HPDE6-E6E7 (cell line): ENCODE measurements at regions not wholly inside any gene's neighbourhood (a gene's known extent, or its start where the extent isn't known, plus 50 kb on each side); places are given as distances from the start of the nearest gene placed in this dataset.
A peak's percentile ranks its signal among the peaks of the same experiment; 100 is the strongest.
"Not testable (repeated sequence)": the region's sequence is repeated elsewhere in the genome, so short reads cannot be mapped to it uniquely, and the experiment has no call there.

ENCODE experiments used
- DNase-seq: peaks from one replicate; pipeline ENCODE4 v3.0.0; 2011; ENCODE audit warnings: missing footprints; ENCODE audit errors: extremely low spot score

GRCh38 chr12:126432780-126433179, 1367.5 kb downstream of the AACS start:
- no peak for DNase-seq

GRCh38 chr12:126434412-126434985, 1369.3 kb downstream of the AACS start:
- no peak for DNase-seq

GRCh38 chr12:126436041-126436440, 1370.8 kb downstream of the AACS start:
- no peak for DNase-seq

- DNase-seq = no peak
These were observed 1372.7 kb downstream of the AACS start for GRCh38 chr12:126437934-126438333.

DNA sequence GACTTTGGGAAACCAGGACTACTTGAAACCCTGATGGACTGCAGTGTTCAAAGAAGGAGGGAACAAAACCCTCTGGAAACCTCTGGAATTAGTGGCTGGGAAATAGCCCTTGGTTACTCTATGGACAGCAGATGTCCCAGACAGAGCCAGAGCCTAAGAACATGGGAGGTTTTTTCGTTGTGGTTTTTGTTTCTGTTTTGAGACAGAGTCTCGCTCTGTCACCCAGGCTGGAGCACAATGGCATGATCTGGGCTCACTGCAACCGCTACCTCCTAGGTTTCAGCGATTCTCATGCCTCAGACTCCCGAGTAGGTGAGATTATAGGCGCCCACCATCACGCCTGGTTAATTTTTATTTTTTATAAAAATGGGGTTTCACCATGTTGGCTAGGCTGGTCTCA, 1378.7 kb downstream of the AACS start:
- no peak for DNase-seq

DNA sequence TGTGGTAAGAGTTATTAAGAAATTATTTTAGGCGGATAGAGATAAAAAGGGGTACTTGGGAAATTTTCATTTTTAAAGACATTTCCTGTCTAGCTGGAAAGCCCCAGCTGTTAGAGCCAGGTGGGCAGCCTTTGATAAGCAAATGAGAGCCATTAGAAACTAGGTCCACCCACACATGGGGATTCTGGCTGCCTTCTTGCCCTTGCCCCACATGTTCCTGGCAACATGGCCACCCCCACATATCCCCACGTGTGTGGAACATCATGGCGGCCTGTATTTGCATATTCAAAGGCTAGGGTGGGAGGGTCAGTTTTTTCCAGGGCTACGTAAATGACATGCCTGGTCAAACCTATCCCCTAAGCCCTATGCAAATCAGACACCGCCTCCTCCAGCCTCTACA, 1382.1 kb downstream of the AACS start:
- no peak for DNase-seq

GRCh38 chr12:126451809-126452208, 1386.6 kb downstream of the AACS start:
- no peak for DNase-seq

GRCh38 chr12:126452686-126453085, 1387.5 kb downstream of the AACS start:
- not testable (repeated sequence) for DNase-seq

- no peak for DNase-seq
These were observed 1389.3 kb downstream of the AACS start for GRCh38 chr12:126454581-126454980.

- no peak for DNase-seq
These were observed 1392.5 kb downstream of the AACS start for GRCh38 chr12:126457776-126458175.

- no peak for DNase-seq
These were observed 1398.9 kb downstream of the AACS start for GRCh38 chr12:126464153-126464552.

- no peak for DNase-seq
These were observed 1404.0 kb downstream of the AACS start for GRCh38 chr12:126469211-126469610.

DNA sequence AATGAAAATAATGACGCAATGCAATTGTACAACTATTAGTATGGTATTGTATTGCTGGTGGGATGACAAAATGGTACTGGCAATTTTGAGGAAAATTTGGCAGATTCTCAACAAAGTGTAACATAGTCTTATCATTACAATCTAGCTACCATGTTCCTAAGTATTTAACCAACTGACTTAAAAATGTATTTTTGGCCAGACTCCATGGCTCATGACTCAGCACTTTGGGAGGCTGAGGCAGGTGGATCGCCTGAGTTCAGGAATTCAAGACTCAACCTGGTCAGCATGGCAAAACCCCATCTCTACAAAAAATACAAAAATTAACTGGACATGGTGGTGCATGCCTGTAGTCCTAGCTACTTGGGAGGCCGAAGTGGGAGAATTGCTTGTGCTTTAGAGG, 1409.5 kb downstream of the AACS start:
- DNase-seq = no peak

- no peak for DNase-seq
These were observed 1415.2 kb downstream of the AACS start for GRCh38 chr12:126480451-126480850.

DNA sequence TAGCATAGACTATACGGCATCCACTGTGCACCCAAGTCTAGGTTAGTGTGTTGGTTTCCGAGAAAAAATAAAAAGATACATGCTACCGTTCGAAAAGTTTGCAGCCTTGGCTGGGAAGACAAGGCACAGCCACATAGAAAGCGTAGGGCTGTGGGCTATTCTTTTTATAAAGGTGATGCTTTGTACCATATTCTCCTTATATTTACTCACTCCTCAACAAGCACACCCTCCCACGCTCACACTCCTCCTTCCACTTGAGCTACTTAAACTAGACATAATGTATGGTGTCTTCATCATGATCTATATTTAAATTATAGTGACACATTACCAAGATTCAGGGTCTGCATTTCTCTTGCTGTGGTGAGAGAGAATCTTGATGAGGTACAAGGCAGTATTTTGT, 1416.5 kb downstream of the AACS start:
- no peak for DNase-seq

DNA sequence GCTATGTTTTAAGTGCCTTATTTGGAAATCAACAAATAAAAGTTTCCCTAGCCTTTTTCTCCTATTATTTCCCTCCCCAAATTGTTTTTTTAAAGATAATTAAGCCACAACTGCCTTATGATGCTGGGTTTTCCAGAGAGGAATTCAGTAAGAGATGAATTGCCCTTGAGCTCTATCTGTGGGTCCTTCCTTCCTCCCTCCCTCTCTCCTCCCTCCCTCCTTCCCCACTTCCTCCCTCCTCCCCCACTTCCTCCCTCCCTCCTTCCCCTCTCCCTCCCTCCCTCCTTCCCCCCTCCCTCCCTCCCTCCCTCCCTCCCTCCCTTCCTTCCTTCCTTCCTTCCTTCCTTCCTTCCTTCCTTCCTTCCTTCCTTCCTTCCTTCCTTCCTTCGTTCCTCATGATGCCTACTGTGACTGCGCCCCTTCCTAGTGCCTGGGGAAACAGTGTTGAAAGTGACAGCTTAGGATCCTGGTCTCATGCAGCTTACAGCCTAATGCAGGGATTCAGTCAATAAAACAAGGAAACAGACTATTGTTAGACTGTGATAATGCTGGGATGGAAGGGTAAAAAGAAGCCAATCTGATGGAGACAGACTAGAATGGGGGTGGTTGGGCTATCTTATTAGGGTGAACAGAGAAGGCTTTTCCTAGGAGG, 1417.1 kb downstream of the AACS start:
- DNase-seq = no peak

DNA sequence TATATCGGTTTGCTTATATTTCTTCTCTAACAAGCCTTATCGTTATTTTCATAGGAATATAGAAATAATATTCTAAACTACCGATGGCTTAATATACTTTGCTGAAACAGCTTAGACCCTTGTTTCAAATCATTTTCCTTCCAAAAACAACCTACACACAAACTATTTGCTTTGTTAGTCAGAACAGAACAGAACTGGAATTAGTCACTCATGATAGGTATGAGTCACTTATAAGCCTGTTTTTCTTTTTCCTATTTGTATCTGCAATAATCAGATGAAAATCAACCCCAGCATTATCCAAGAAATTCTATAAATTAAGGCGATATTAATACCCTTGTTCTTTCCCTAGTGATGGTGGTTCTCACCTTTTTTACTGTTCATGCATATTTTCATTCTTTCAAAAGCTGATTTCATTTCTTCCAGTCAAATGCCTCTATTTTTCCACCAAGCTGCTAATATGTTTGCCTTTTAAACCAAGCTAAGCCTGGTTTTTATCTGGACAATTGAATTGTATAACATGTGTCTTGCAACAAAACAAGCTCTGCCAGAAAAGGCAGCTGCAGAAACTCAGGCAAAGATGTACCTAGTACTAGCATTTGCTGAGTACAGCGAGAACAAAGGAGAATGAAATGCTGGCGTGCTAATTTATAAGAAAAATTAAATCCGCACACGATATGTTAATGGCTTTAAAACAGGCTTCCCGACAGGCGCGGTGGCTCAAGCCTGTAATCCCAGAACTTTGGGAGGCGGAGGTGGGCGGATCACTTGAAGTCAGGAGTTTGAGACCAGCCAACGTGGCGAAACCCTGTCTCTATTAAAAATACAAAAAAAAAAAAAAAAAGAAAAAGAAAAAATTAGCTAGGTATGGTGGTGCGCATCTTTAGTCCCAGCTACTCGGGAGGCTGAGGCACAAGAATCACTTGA, 1418.2 kb downstream of the AACS start:
- peak; percentile 20 for DNase-seq

- DNase-seq = no peak
These were observed 1422.3 kb downstream of the AACS start for GRCh38 chr12:126487431-126487980.

DNA sequence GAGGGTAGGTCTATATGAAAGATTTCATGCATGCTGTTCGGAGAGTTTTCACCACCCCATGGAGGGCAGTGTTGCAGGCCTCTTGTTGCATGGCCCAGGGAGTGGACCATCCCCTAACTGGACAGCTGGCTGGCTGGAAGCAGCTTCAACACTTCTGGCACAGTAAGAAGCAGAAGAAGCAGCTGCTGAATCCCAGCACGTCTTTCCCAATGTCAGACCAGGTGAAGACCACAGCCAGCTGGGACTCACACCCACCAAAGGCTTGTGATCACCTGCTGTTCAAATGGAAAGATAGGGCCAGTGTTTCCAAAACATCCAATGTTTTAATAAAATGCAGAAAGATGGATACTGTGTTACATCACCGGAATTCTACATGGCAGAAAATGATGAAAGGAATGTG, 1423.6 kb downstream of the AACS start:
- DNase-seq = no peak

DNA sequence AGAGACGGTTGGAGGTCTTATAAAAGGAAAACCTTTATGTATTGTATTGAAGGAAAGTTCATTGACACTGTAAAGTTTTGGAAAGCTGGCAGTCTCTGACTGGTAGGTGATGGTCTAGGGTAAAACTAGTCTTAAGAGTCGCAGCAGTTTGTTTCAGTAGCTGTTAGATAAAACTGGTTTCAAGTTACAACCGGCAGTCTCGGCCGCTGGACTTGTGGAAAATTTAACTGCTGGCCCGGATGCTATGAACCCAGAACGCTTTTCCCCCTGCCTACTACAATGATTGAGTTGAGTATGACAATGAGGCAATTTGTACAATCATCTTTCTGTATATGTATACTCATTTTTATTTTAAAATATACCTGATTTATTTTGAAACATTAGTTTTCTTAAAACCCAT, 1426.9 kb downstream of the AACS start:
- no peak for DNase-seq

- DNase-seq = peak; percentile 49
These were observed 1428.3 kb downstream of the AACS start for GRCh38 chr12:126493366-126494108.

- DNase-seq = no peak
These were observed 1431.0 kb downstream of the AACS start for GRCh38 chr12:126496201-126496600.
